G401 (cell line): ENCODE measurements at regions not wholly inside any gene's neighbourhood (a gene's known extent, or its start where the extent isn't known, plus 50 kb on each side); places are given as distances from the start of the nearest gene placed in this dataset.

Experiments
- DNase-seq: peaks from one replicate; pipeline ENCODE4 v3.0.0-alpha.2; 2015; ENCODE audit warnings: low spot score
- in situ Hi-C: cut with HindIII; loops from 2 replicates; pipeline ENCODE4 v1.10.0; 2016; ENCODE audit warnings: low sequenced_read_pairs, mixed read lengths

DNA sequence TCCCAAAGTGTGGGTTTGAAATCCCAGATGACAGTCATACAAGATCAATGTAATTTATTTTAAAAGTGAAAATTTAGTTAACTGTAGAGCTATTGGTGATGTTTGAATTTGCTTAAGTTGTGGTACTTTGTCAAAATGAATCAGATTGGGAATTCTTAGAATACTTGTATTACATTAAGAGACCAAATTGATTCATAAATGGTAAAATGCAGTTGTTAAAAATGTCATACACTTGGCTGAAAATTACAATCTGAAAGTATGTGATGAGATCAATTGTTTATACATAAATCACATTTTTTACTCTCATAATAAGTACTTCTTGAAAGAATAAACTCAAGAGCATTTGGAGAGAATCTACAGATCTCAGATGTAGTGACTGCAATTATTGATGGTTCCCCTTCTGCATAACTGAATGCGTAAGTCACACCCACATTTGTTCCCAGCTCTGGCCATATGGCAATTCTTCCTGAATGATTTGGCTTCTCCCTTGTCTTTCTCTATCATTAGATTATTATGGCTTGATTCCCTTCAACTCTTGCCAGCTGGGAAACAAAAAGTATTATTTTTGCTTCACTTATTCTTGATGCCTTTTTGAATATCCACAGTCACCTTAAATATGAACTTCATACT is 558.5 kb downstream of the CPS1 start:
- DNase-seq = peak; percentile 98
- in situ Hi-C loops = no loop called here

DNA sequence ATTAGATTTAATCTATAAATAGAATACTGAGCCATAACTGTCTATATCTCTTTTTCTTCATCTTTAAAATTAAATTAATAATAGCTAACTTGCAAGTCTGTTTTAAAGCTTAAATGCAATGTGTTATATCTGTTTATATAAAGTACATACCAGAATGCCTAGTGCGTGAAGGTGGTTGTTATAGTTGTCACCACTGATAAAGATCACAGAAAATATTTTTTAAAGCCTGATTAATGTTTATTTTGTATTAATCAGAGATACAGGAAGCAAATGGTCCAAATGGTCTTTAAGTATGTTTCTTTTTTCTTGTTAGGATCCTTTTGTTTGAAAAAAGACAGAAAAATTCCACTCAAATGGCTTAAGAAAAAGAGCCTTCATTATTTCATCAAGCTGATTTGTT is 560.6 kb downstream of the CPS1 start:
- in situ Hi-C loops = no loop called here
- no peak for DNase-seq

DNA sequence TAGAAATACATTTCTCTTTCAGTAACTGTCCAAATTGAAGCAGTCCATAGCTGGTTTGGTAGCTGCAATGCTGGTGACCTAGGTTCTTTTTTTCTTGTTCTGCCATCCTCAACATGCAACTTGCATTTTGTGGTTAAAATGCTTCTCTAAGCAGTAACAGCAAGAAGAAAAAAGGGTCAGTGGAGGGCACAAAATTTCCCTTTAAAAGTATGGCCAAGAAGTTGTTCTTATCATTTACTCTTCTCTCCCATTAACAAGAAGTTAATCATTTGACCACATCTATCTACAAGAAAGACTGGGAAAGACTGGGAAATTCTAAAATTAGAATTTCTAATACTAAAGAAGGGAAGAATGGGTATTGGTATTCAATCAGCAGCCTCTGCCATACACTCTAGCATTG is 569.9 kb downstream of the CPS1 start:
- no peak for DNase-seq
- in situ Hi-C loops = no loop called here

DNA sequence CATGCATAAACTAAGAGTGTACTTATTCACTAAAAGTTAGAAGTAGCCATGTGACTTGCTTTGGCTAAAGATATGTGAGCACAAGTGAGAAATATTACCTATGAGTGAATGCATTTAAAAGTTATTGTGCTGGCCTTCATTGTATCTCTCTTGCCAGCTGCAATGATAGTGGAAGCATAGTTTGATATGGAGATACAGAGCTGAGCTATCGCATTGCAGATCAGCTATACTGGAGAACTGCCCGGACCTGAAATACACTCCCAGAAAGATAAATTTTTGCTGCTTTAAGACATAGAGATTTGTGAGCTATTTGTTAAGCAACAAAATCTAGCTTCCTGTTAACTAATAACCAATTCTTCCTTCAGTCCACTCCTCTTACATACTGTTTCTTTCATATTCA is 571.1 kb downstream of the CPS1 start:
- in situ Hi-C loops = no loop called here
- DNase-seq = no peak

DNA sequence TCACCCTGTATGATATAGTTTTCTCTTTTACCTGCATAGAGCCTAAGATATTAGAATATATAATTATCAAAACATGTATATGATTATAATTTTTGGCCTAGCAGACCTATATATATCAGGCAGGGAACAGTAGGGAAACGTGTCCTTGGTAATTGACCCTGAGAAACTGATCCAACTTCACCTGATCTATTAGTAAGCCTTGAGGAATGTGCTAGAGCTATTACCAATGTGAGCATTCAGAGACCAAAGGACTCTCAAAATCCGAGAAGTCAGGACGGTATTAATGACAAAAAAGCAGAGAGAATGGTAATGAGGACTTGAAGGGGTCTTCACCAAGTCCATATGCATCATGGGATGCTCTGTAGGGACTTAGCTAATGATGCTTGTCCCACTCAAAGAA is 571.9 kb downstream of the CPS1 start:
- no peak for DNase-seq
- in situ Hi-C loops = no loop called here

DNA sequence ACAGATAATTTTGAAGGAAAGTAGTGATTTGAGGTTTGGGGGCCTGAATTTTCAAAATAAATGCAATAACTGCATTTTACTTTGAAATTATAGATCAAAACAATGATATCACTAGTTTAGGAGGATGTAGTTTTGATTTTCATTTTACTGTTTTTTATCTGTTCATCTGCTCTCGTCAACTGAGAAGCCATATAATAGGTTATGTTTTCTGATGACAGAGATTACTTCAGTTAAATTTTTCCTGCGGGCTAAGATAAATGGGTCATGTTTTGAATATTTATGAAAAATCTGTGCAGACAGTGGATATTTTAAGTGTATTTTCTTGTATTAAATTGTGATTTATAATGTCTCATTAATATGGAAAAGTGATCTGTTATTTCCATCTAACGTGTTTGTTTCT is 573.4 kb downstream of the CPS1 start:
- no peak for DNase-seq
- in situ Hi-C loops = no loop called here

DNA sequence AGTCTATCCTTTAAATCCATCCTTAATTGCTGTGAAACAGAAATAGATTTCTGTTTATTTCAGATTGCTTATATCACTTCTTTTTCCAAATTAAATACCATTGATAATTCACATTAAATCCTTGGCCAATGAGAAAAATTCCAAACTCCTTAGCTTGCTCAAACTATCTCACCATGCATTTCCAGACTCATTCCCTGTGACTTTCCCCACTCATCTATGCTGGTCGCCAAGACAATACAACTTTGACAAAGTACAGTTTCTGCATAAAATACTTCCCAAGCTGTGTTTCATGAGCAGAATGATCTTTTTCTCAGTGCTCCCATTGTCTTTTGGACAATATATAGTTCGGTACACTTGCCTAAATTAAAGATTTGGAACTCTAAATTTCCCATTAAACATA is 575.6 kb downstream of the CPS1 start:
- in situ Hi-C loops = no loop called here
- DNase-seq = no peak

DNA sequence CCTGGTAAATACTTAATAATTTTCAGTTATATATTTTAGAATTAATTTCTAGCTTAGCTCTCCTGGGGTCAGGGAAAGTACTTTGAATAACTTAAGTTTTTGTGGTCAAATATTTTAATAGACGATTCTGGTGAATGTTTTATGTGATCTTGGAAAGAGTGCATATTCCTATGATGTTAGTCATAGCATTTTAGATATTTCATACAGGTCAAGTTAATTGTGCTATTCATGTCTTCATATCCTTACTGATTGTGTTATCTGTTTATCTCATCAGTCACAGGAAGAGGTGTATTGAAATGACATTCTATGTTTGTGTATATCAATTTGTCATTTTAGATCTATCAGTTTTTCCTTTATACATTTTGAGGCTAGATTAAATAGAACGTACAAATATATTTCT is 576.2 kb downstream of the CPS1 start:
- no peak for DNase-seq
- in situ Hi-C loops = no loop called here

DNA sequence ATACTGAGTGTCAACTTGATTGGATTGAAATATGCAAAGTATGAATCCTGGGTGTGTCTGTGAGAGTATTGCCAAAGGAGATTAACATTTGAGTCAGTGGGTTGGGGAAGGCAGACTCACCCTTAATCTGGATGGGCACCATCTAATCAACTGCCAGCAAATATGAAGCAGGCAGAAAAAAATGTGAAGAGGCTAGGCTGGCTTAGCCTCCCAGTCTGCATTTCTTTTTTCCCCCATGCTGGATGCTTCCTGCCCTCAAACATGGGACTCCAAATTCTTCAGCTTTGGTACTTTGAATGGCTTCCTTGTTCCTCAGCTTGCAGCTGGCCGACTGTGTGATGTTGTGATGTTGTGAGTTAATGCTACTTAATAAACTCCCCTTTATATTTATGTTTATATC is 577.4 kb downstream of the CPS1 start:
- in situ Hi-C loops = no loop called here
- no peak for DNase-seq

DNA sequence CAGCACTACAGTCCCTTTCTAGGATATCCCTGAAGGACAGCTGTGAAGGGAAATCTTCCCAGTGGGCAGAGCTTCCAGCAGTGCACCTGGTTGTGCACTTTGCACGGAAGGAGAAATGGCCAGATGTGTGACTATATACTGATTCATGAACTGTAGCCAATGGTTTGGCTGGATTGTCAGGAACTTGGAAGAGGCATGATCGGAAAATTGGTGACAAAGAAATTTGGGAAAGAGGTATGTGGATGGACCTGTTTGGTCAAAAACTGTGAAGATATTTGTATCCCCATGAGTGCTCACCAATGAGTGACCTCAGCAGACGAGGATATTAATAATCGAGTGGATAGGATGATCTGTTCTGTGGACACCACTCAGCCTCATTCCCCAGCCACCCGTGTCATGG is 582.2 kb downstream of the CPS1 start:
- in situ Hi-C loops = no loop called here
- no peak for DNase-seq

DNA sequence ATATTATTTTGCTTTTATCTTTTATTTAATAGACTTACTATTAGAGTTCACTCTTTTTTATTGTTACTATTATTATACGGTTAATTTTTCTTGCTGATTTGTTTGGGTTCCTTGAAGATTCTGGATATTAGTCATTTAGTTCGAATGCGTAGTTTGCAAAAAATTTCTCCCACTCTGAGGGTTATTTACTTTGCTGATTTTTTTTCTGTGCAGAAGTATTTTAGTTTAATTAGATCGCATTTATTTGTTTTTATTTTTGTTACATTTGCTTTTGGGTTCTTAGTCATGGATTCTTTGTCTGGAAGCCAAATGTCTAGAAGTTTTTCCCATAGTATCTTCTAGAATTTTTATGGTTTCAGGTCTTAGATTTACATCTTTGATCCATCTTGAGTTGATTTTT is 585.2 kb downstream of the CPS1 start:
- in situ Hi-C loops = no loop called here
- no peak for DNase-seq

DNA sequence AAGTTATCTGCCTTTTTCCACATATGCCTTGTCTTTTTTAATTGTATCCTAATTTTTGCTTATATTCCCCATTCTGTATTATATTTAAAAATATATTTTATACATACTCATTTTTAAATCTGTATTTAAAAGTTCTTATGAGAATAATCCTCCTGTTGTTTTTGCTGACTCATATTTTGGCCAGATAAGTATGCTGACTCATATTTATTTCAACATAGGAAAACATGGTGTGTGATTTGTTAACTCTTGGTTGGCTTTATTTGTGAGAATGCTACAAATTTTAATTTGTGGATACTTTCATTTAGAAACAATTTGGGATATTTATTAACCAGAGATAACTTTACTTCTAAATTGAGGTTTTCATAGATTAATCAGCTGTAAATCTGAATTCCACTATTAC is 587.7 kb downstream of the CPS1 start:
- DNase-seq = no peak
- in situ Hi-C loops = no loop called here

DNA sequence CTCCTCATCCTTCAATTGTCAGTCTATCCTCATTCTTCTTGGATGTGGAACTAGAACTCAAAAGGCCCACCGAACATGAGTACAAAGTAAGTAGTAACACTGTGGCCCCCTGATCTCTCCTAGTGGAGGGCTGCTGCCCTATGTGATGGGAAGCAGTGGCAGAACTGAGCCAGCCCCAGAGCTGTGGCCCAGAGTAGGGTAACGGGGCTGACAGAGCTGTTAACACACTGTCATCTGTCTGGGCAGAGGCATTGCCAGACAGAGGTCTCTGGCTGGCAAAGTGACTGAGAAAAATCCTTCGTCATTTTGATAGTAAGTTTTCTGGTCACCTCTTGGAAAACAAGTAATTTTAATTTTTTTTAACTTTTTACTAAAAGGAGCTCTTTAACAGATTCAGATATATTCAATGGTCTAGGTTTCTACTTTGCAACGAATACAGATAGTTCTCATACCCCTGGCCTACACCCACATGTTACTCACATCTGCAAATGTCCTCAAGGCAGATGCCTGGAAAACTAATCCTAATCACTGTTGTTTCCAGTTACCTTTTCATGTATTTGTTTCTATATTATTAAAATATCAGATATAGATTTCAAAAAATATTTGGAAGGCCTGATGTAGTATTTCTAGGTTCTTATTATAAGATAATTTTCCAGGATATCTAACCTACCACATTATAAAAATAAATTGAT is 588.7 kb downstream of the CPS1 start:
- in situ Hi-C loops = no loop called here
- no peak for DNase-seq

DNA sequence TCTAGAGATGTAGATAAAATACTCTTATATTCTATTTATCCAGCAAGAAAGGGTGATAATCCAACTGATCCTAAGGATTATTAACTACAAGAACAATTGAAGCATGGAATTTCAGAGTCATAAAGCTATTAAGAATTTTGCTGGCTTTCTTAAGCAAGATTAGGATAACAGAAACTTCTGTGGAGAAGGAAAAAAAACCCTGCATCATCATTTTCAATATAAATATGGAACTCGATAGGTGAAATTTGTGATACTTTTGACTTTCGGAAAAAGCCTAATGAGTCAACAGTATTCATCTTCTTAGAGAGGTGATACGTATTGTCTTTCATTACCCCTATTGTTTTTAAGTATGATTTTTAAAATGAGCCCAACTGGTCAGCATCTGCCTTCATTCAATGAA is 593.3 kb downstream of the CPS1 start:
- no peak for DNase-seq
- in situ Hi-C loops = no loop called here

DNA sequence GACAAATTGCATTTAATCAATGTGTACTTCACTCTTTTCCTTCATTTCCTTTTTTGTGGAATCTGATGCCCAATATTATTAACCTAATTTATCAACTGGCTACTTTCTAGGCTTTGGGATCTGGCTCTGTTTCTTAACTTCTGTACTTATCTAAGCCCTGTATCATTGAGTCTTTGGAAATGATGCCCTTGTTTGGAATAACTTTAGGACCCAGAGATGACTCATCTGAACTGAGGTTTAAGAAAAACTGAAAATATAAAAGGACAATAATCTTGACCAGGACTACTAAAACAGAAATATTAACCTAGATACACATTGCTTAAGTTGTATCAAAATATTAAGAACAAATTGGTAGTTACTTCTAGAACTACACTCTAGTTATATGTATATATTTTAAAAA is 600.8 kb downstream of the CPS1 start:
- in situ Hi-C loops = no loop called here
- DNase-seq = no peak

DNA sequence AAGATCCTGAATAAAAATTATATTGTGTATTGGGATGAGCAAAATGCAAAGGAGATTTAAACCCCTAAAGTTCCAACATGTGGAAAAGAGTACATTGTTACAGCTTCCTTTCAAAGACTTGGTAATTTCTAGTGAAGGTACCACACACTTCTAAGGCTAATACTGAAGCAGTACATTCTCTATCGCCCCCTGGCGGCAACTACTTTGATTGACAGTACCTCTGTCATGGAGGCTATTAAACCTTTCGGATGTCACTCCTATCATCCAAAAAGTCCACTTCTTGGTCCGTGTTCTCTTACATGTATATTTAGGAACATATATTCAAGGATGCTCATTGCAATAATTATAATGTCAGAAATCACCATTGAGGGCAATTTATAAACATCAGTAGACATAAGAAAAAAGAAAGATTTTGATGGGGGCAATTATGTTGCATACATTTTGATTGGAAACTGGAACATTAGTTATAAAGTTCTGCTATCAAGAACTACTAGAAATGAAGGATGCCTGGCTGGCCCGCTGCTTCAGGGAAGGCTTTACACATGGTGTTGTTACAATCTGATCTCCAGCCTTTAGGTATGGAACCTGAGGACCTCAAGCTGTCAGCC is 601.6 kb downstream of the CPS1 start:
- in situ Hi-C loops = no loop called here
- DNase-seq = peak; percentile 83

DNA sequence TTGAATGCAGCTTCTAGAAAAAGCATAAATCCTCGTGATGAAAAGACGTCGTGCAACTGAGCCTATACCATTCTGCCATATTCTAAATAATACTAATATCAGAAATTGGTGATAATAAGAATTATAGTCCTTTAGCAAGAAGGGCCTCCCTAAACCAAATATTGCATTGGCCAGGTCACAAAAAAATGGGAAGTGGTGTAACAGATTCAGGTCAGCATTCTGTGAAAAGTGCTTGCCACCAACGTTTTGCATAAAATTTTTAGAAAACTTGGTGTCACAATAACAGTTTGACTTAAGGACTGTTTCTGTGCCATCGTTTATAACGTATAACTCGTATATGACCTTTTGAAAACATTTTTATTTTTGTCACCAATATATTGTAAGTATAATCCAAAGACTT is 603.6 kb downstream of the CPS1 start:
- in situ Hi-C loops = no loop called here
- no peak for DNase-seq

DNA sequence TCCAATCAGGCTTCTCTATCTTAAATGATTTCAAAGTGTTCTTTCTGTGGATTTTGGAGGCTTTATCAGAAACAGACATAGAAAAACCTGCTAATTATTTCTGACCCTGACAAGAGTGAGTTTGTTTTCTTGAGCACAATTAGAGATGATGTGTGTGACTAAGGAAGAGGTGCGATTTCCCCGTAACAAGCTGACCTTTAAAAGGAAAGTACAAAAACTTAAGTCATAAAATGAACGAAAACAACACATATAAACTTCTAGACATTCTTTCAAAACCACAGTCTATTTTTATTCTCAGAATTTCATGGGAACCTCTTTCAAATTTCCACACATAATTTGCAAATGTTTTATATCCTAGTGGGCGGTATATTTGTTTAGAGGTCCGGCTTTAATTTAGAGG is 604.8 kb downstream of the CPS1 start:
- in situ Hi-C loops = no loop called here

DNA sequence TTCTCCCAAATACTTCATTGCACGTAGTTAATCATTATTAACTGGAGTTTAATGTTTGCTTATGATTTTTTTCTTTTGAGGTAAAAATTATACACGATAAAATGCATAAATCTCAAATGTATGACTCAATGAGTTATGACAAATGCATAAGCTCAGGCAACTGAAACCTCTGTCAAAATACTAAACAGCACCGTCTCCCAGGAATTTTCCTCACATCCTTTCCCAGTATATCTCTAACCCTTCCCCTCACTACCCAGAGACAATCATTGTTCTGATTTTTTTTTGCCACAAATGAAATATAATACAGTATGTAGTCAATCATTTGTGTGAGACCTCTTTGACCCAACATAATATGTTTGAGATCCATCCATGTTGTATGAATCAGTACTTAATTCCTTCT is 606.5 kb downstream of the CPS1 start:
- DNase-seq = no peak
- in situ Hi-C loops = no loop called here

More for the DNA sequence above, 604.8 kb downstream of the CPS1 start:
- DNase-seq = no peak

DNA sequence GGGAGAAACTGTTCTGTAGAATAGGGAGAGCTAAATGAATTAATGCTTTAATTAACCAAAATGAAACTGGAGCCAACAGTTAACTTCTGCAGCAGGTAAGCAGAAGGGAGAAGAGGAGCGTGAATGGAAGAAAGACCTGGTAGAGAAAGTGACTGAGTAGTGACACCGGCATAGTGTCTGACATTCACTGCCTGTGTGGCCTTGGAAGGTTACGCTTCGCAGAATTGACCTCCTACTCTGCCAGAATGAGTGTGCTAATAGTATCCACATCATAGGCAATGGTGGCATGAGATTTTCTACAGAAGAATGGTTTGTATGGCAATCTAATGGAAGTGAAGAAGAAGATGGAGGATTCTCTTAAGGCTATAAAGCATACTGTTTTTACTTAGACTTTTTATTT is 614.4 kb downstream of the CPS1 start:
- in situ Hi-C loops = no loop called here
- DNase-seq = no peak

DNA sequence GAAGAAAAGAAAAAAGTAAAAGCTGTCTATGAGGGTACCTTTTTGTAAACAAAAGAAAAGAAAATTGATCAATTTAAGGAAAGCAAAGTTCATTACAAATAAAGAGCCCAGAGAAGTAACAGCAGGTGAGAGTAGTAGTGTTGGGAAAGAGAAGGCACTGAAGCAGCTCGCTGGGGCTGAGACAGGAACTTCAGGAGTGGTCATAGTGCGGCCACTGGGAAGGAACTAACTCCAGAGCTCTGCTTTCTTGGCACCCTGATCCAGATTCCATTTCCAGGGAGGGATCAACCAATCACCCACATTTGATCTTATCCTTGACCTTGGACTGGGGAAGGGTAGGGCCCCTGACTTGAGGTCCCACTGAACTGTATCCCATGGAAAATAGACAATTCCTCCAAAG is 617.6 kb downstream of the CPS1 start:
- DNase-seq = no peak
- in situ Hi-C loops = no loop called here
